Prostate gland (tissue), 2 donors: ENCODE measurements at regions not wholly inside any gene's neighbourhood (a gene's known extent, or its start where the extent isn't known, plus 50 kb on each side); places are given as distances from the start of the nearest gene placed in this dataset.

Source experiments
- CTCF ChIP-seq, 4 experiments: fragments of 200-600 bp in 2 of 4; fragments of 450-650 bp in 2 of 4; sonication (generic) in 2 of 4; IDR thresholded peaks; 1 replicate in 3 of 4; 2 replicates in 1 of 4; pipeline ENCODE4 v1.5.1; 2016 to 2019; ENCODE audit warnings: antibody characterized with exemption in 4 of 4, mild to moderate bottlenecking in 2 of 4, moderate library complexity in 2 of 4
- POLR2A ChIP-seq: fragments of 450-650 bp; IDR thresholded peaks from one replicate; pipeline ENCODE4 v1.6.1; 2016; ENCODE audit warnings: antibody characterized with exemption, mild to moderate bottlenecking
- POLR2AphosphoS5 ChIP-seq: sonication (generic); formaldehyde crosslinking; IDR thresholded peaks from one replicate; pipeline ENCODE4 v1.6.1; 2017; ENCODE audit warnings: antibody characterized with exemption

DNA sequence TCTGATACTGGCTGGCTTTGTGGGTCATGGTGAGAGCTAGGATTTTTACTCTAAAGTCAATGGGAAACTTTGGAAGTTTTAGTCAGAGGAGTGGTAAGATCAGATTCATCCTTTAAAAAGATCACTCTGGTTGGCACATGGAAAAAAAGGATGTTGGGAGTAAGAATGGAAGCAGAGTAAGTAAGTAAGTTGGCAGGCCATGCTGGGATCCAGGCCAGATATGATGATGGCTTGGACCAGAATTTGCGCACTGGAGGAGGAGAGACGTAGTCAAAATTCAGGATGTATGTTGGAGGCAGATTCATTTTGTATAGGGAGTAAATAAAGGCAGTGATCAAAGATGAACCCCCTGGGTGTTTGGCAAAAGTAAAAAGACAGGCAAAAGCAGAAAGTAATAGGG lies 283.3 kb upstream of the THSD7B start:
- no peak for TF ChIP-seq CTCF (IDR thresholded peaks at IDR 0.05)
- TF ChIP-seq POLR2A = no peak
- no peak for TF ChIP-seq POLR2AphosphoS5
